Neural cell (in vitro differentiated cells): ENCODE measurements at regions not wholly inside any gene's neighbourhood (a gene's known extent, or its start where the extent isn't known, plus 50 kb on each side); places are given as distances from the start of the nearest gene placed in this dataset.
A peak's percentile ranks its signal among the peaks of the same experiment; 100 is the strongest.

Experiments used
- H2AFZ ChIP-seq: fragments of 200-600, 300-800 bp; sonication (generic), shearing (Covaris generic); 2 replicates; pipeline ENCODE4 v1.6.0; 2014; ENCODE audit warnings: low read depth, mild to moderate bottlenecking, antibody characterized with exemption, low read length, moderate library complexity
- H3F3A ChIP-seq: fragments of 200-600 bp; shearing (Covaris generic); 2 replicates; pipeline ENCODE4 v1.6.1; 2016; ENCODE audit warnings: mild to moderate bottlenecking, moderate library complexity, mixed read lengths, antibody characterized with exemption, low read length; ENCODE audit not compliant: insufficient read depth, poor library complexity, severe bottlenecking
- H3K27ac ChIP-seq: fragments of 200-600, 300-800 bp; sonication (generic), shearing (Covaris generic); 2 replicates; pipeline ENCODE4 v1.5.1; 2014; ENCODE audit warnings: mild to moderate bottlenecking, low read length, moderate library complexity
- H3K27me3 ChIP-seq: fragments of 300-800, 200-600 bp; sonication (generic), shearing (Covaris generic); 2 replicates; pipeline ENCODE4 v1.6.0; 2014; ENCODE audit warnings: mild to moderate bottlenecking, low read depth, low read length, moderate library complexity; ENCODE audit not compliant: insufficient read depth
- H3K36me3 ChIP-seq: fragments of 300-800, 200-600 bp; sonication (generic), shearing (Covaris generic); 2 replicates; pipeline ENCODE4 v1.5.1; 2014; ENCODE audit warnings: mild to moderate bottlenecking, antibody characterized with exemption, low read length, moderate library complexity; ENCODE audit not compliant: insufficient read depth
- H3K4me2 ChIP-seq: fragments of 300-800, 200-600 bp; sonication (generic), shearing (Covaris generic); 2 replicates; pipeline ENCODE4 v1.6.0; 2014; ENCODE audit warnings: mild to moderate bottlenecking, low read length
- H3K4me3 ChIP-seq: fragments of 300-800, 200-600 bp; sonication (generic), shearing (Covaris generic); 2 replicates; pipeline ENCODE4 v1.5.1; 2014; ENCODE audit warnings: mild to moderate bottlenecking, low read length, moderate library complexity
- H3K79me2 ChIP-seq: fragments of 200-600 bp; shearing (Covaris generic); replicated peaks from 2 replicates; pipeline ENCODE4 v1.6.0; 2014; ENCODE audit warnings: mild to moderate bottlenecking, low read length, moderate library complexity; ENCODE audit not compliant: insufficient read depth
- H3K9ac ChIP-seq: fragments of 300-800, 200-600 bp; sonication (generic), shearing (Covaris generic); 2 replicates; pipeline ENCODE4 v1.6.1; 2016; ENCODE audit warnings: mild to moderate bottlenecking, low read length, mixed read lengths
- H3K9me2 ChIP-seq: fragments of 200-600 bp; shearing (Covaris generic); 2 replicates; pipeline ENCODE4 v1.6.1; 2016; ENCODE audit warnings: mild to moderate bottlenecking, low read length, mixed read lengths; ENCODE audit not compliant: insufficient read depth
- H3K9me3 ChIP-seq: fragments of 200-600, 300-800 bp; sonication (generic), shearing (Covaris generic); 2 replicates; pipeline ENCODE4 v1.6.1; 2016; ENCODE audit warnings: mild to moderate bottlenecking, mixed run types, low read length, moderate library complexity, mixed read lengths
- H4K20me1 ChIP-seq: fragments of 200-600 bp; shearing (Covaris generic); 2 replicates; pipeline ENCODE4 v1.6.1; 2016; ENCODE audit warnings: mild to moderate bottlenecking, mixed run types; ENCODE audit not compliant: insufficient read depth
- CTCF ChIP-seq: fragments of 450-650 bp; IDR thresholded peaks from 2 replicates; pipeline ENCODE4 v1.5.1; 2014; ENCODE audit warnings: antibody characterized with exemption, mild to moderate bottlenecking, moderate library complexity; ENCODE audit not compliant: poor library complexity, severe bottlenecking
- EP300 ChIP-seq: fragments of 450-650 bp; conservative IDR thresholded peaks from 2 replicates; pipeline ENCODE4 v1.6.1; 2014; ENCODE audit warnings: antibody characterized with exemption, mild to moderate bottlenecking, moderate library complexity; ENCODE audit not compliant: poor library complexity, severe bottlenecking
- EZH2 ChIP-seq: fragments of 200-600, 300-800 bp; shearing (Covaris generic), sonication (generic); IDR thresholded peaks from 2 replicates; pipeline ENCODE4 v1.6.1; 2014; ENCODE audit warnings: antibody characterized with exemption, low read length, borderline replicate concordance, mild to moderate bottlenecking; ENCODE audit not compliant: insufficient read depth, poor library complexity, severe bottlenecking
- MXI1 ChIP-seq: fragments of 450-650 bp; conservative IDR thresholded peaks from 2 replicates; pipeline ENCODE4 v1.6.1; 2014; ENCODE audit warnings: antibody characterized with exemption, mild to moderate bottlenecking; ENCODE audit not compliant: poor library complexity, severe bottlenecking
- POLR2AphosphoS5 ChIP-seq: IDR thresholded peaks from 2 replicates; pipeline ENCODE4 v1.6.1; 2012
- RAD21 ChIP-seq: fragments of 450-650 bp; conservative IDR thresholded peaks from 2 replicates; pipeline ENCODE4 v1.6.1; 2014; ENCODE audit warnings: antibody characterized with exemption, mild to moderate bottlenecking, moderate library complexity
- REST ChIP-seq: IDR thresholded peaks from 2 replicates; pipeline ENCODE4 v1.6.1; 2012; ENCODE audit warnings: borderline replicate concordance
- SMC3 ChIP-seq: fragments of 450-650 bp; conservative IDR thresholded peaks from 2 replicates; pipeline ENCODE4 v1.6.1; 2014; ENCODE audit warnings: antibody characterized with exemption, mild to moderate bottlenecking, moderate library complexity; ENCODE audit not compliant: poor library complexity
- TAF1 ChIP-seq: IDR thresholded peaks from 2 replicates; pipeline ENCODE4 v1.6.1; 2012; ENCODE audit warnings: low read depth

DNA sequence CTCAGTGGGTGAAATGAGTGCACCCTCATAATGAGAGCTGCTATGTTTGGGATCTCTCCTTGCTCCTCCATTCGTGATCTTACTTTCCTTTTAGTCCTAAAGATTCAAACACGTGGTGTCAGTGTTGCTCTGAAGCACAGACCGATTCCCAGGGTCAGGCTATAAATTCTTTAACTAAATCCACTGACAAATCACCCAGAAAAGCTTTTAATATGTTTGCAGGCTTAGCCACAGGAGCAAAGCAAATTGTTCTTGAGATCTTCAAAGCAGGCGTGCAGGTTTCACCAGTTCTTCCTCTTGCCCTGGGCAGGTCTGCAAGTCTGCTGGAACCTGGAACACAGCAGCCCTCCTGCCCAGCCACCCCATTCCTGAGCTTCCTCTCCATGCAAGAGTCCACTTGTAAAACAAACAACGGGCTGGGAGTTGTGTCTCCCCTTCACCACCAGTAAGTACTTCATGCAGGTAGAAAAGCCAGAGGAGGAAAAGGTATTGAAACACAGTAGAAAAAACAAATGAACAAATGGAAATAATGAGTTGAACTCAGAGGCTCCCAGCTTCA lies 70.1 kb upstream of the ENPP6 start:
- H3K27ac ChIP-seq: no peak overlapping the region

GRCh38 chr4:184286358-184286757 lies 68.7 kb upstream of the ENPP6 start:
- H3K36me3 ChIP-seq: no peaks in the 10 kb centered on the region
- H3K79me2 ChIP-seq: no peaks in the 10 kb centered on the region
- H3K27me3 ChIP-seq: no peaks in the 10 kb centered on the region
- H3K4me2 ChIP-seq: no peak overlapping the region
- no peaks in the 10 kb centered on the region for H3K9me2 ChIP-seq
- no peaks in the 10 kb centered on the region for H3F3A ChIP-seq
- H3K27ac ChIP-seq: no peak overlapping the region
- H3K9me3 ChIP-seq: no peaks in the 10 kb centered on the region
- no peak overlapping the region for H3K4me3 ChIP-seq
- H2AFZ ChIP-seq: no peak overlapping the region
- no peak overlapping the region for H3K9ac ChIP-seq
- no peaks in the 10 kb centered on the region for H4K20me1 ChIP-seq
- no peak for TF ChIP-seq SMC3
- no peak for TF ChIP-seq EP300
- no peak for TF ChIP-seq MXI1
- no peak for TF ChIP-seq EZH2
- TF ChIP-seq CTCF: no peak
- no peak for TF ChIP-seq TAF1
- TF ChIP-seq RAD21: no peak
- TF ChIP-seq REST: no peak
- TF ChIP-seq POLR2AphosphoS5: no peak

More for the DNA sequence above, 70.1 kb upstream of the ENPP6 start:
- Histone ChIP-seq H3F3A (no peaks in the 10 kb centered on the region), H3K79me2 (no peaks in the 10 kb centered on the region), H3K4me3 (no peak overlapping the region), H3K36me3 (no peaks in the 10 kb centered on the region), H3K9me2 (no peaks in the 10 kb centered on the region), H3K4me2 (no peak overlapping the region), H2AFZ (no peak overlapping the region), H4K20me1 (no peaks in the 10 kb centered on the region), H3K9me3 (no peaks in the 10 kb centered on the region), H3K27me3 (no peaks in the 10 kb centered on the region), H3K9ac (no peak overlapping the region)
- peak; percentile 34 for TF ChIP-seq RAD21
- TF ChIP-seq SMC3: no peak
- TF ChIP-seq EP300: no peak

DNA sequence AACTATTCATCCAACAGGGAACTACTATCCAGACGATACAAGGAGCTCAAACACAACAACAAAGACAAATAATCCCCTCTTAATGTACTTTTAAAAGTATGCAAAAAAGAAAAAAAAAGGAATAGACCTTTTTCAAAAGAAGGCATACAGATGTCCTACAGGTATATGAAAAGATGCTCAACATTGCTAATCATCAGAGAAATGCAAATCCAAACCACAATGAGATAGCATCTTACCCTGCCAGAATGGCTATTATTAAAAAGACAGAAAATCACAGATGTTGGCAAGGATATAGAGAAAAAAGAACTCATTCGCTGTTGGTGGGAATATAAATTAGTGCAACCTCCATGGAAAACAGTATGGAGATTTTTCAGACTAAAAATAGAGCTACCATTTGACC lies 67.1 kb upstream of the ENPP6 start:
- Histone ChIP-seq H3K4me3 (no peak overlapping the region), H4K20me1 (no peaks in the 10 kb centered on the region), H3F3A (no peaks in the 10 kb centered on the region), H3K79me2 (no peaks in the 10 kb centered on the region), H3K27ac (no peak overlapping the region), H3K9me3 (no peaks in the 10 kb centered on the region), H3K27me3 (no peaks in the 10 kb centered on the region), H3K4me2 (no peak overlapping the region), H3K9ac (no peak overlapping the region), H3K36me3 (no peaks in the 10 kb centered on the region), H3K9me2 (no peaks in the 10 kb centered on the region), H2AFZ (no peak overlapping the region)
- TF ChIP-seq POLR2AphosphoS5 (no peak), MXI1 (no peak), TAF1 (no peak), REST (no peak), RAD21 (no peak), EP300 (no peak), CTCF (no peak), EZH2 (no peak), SMC3 (no peak)
